Epithelial cell of prostate (primary cell): ENCODE measurements at regions not wholly inside any gene's neighbourhood (a gene's known extent, or its start where the extent isn't known, plus 50 kb on each side); places are given as distances from the start of the nearest gene placed in this dataset.
"Not testable (repeated sequence)": the region's sequence is repeated elsewhere in the genome, so short reads cannot be mapped to it uniquely, and the experiment has no call there.

Source experiments
- DNase-seq: peaks from one replicate; pipeline ENCODE4 v3.0.0-alpha.2; 2011; ENCODE audit warnings: low read depth, low spot score
- H3K27ac ChIP-seq: fragments of 450-650 bp; 2 replicates; pipeline ENCODE4 v1.5.1; 2017; ENCODE audit warnings: mild to moderate bottlenecking

DNA sequence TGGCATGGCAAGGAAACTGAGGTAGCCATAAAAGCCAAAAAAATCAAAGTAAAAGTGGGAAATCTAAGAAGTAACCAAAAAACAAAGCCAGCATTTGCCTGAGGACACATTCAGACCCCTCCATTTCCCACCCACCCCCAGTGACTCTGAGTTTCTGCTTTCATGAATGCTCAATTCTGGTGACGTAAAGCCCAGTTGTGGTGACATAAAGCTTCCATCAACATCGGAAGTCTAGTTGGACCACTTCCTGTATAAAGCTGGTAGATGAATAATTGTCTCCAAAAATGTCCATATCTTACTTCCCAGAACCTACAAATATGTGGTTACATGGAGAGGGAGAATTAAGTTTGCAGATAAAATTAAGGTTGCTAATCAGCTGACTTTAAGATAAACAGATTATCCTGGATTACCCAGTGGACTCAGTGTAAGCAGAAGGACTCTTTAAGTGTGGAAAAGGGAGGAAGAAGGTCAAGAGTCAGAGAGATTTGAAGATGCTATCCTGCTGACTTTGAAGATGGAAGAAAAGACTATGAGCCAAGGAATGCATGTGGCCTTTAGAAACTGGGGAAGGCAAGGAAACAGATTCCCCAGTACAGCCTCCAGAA, 62.0 kb upstream of the ST3GAL6 start:
- DNase-seq: no peak
- no peak overlapping the region for H3K27ac ChIP-seq

DNA sequence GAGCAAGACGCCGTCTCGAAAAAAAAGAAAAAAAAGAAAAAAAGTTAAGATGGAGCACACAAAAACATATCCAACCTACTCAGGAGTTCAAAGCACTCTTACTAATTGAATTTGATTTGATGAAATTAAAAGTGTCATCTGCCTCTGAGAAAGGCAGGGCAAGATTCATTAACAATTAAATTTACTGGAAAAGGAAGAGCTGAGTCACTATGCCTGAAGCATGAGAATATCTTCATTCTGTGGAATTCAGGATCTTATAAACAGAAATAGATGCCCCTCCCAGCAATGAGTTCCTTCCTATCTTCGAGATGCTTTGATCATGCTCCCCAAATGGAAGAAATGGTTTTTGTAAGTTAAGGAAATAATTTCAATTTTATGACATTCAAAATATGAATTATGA, 61.0 kb upstream of the ST3GAL6 start:
- DNase-seq: no peak
- no peak overlapping the region for H3K27ac ChIP-seq

DNA sequence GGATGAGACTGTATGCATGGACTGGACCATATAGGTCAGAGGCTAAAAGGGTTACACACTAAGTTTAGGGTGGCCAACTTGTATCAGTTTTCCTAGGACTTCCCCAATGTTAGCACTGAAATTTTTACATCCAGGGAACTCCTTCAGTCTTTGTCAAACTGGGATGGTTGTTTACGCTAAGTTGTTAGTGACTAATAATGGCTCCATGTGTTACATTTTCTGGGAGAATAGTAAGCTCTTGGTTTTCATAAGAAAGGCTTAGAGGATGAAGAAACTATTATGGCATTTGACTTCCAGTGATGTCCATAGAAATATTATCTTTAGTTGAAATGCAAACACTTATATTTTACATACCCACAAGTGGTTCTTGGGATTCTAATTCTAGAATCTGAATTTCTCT, 57.9 kb upstream of the ST3GAL6 start:
- DNase-seq: no peak
- no peak overlapping the region for H3K27ac ChIP-seq

DNA sequence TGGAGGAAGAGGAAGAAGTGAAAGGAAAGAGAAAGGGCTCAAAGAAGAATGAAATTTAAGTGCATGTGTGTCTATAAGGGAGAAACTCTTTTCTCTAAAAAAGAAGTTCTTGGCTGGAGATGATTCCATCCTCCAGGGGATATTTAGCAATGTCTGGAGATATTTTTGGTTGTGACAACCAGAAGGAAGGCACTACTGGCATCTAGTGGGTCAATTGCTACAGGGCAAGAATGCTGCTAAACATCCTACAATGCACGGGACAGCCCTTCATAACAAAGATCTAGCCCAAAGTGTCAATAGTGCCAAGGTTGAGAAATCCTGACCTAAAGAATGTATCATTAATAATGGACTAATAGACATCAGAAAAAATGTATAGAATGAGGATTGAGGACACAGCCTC, 57.4 kb upstream of the ST3GAL6 start:
- DNase-seq: no peak
- no peak overlapping the region for H3K27ac ChIP-seq

DNA sequence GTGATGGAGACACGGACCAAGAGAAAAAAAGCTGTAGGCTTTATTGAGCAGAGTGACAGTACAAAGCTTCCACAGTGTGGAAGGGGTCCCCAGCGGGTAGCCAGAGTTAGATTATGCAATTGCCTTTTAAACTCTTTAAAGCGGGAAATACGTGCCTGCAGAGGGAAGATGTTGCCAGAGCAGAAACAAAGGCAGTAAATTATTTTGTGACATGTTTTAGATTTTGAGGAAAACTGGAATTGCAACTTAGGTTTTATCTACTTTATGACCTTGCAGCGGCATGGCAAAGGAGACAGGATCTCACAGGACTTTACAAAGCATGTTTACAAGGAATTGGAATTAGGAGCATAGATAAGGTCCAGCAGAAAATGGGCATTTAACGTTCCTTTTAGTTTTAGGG, 54.5 kb upstream of the ST3GAL6 start:
- not testable (repeated sequence) for DNase-seq, H3K27ac ChIP-seq

DNA sequence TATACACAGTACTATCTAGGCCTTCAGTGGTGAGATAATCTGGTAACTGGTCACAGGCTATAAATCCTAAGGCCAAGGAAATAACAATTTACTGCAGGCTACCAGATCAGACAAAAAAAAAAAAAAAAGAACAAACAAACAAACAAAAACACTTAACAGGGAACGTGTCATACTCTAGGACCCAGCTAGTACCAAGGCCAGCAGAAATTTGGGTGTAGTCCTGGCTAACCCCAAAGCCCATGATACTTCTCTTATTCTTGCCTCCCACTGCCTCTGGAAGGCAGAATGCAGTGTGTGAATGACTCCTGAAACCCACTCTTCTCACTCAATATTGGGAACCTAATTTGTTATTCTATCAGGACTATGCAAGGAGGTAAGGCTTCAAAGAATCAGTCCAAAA, 53.7 kb upstream of the ST3GAL6 start:
- H3K27ac ChIP-seq: no peak overlapping the region
- DNase-seq: no peak

DNA sequence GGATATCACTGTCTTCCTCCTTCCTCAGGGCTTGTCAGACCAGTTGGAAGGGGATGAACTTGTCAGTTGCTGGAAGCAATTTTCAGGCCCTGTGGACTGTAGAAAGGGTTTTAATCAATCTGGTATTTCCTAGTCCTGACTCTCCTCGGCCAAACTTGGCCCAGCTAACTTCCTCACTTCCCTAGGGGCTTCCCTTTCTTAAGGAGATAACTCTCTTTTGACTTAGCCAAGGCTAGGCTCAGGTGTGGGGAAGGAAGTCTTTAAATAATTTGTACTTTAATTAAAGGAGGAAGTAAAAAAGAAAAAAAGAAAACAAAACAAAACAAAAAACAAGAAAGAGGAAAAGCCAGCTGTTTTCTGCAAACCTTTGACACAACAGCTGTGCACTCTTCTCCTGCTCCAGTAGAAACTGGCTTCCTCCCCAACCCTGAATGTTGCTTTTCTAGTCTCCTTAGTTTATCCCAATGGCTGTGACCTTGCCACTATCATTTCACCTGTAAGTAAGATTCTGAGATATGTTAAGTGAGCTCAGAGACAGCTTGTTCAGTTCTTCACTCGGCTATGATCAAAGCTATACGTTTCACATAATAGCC, 53.0 kb upstream of the ST3GAL6 start:
- no peak for DNase-seq

DNA sequence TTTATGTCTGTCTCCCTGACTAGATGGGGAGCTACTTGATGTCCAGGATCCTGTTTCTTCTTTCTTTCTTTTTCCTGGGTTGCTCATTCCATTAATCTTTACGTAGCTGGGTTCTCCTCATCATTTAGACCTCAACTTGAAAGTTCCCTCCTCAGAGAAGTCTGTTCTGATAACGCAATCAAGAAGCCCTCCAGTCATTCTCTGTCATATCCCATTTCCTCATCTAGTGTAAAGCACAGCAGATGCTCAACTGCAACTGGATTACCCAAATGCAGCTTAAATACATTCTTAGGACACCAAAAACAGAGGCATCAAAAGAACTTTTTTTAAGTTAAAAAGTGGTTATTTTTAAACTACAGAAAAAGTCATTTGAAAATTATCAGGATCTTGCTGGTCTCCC, 51.7 kb upstream of the ST3GAL6 start:
- no peak for DNase-seq
- H3K27ac ChIP-seq: no peak overlapping the region

More for the DNA sequence above, 53.0 kb upstream of the ST3GAL6 start:
- no peak overlapping the region for H3K27ac ChIP-seq

DNA sequence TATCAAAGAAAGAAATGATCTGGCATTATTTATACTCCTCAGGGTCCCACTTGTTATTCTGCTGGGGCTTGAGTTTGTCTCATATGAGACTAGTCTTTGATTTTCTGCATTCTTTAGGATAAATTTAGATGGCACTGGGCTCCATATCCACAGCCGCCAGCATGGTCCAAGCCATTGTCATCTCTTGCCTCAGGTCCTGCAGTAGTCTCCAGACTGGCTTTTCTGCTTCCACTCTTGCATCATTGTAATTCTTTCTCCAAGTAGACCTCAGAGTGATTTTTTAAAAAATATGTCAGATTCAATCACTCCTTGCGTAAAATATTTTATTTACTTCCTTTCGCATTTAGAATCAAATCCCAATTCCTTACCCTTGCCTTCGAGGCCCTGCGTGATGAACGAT, 50.4 kb upstream of the ST3GAL6 start:
- no peak overlapping the region for H3K27ac ChIP-seq
- DNase-seq: no peak

DNA sequence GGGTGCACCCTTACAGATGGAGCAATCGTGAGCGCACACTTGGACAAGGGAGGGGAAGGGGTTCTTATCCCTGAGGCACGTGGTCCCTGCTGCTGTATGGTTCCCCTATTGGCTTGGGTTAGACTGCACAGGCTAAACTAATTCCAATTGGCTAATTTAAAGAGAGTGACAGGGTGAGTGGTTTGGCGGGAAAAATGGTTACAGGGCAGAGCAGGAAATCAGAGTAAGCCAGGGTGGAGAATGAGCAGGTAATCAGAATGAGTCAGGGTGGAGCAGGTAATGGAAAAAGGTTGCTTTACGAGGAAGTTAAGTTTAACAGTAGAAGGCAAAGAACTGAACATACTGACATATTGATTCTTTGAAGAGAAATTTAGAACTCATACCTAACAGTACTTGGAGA, 49.8 kb upstream of the ST3GAL6 start:
- not testable (repeated sequence) for DNase-seq, H3K27ac ChIP-seq
